DMS153 (cell line): ENCODE measurements at regions not wholly inside any gene's neighbourhood (a gene's known extent, or its start where the extent isn't known, plus 50 kb on each side); places are given as distances from the start of the nearest gene placed in this dataset.

Experiments used
- DNase-seq: peaks from one replicate; lab custom pipeline; 2025; lab: John Stamatoyannopoulos, UW

DNA sequence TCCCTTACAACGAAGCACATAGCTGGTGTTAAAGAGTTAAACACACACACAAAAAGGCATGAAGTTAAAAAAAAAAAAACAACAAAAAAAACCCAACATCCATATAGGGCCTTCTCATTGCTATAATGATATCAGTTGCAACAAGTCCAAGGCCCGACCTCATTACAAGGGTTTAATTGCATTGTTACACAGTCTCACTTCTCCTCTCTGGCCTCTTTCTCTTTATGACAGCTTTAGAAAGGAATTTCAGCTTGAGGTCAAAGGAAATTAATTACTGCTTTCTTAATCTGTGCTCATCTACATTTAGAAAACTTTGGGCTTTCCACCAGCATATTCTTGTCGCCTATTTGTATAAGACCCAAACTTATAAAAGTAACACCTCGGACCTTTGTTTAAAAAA, 342.1 kb downstream of the NR2F2 start:
- DNase-seq: no peak

DNA sequence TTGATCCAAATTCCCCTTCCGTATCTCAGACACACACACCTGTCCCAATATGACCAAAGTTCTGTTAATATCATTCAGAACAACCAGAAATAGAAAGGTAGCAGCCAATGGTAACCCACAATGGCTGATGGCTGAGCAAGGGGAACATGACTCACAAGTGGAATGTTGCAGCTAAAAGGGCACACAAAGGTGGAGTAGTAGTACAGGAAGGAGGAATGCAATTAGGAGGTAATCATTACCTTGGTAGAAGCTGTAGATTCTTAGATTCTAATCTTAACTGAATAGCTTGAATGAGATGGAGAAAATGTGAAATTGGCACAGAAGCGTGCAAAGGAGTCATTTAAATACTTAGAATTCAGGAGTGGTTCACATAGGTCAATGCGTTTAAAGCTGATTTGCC, 347.9 kb downstream of the NR2F2 start:
- no peak for DNase-seq

DNA sequence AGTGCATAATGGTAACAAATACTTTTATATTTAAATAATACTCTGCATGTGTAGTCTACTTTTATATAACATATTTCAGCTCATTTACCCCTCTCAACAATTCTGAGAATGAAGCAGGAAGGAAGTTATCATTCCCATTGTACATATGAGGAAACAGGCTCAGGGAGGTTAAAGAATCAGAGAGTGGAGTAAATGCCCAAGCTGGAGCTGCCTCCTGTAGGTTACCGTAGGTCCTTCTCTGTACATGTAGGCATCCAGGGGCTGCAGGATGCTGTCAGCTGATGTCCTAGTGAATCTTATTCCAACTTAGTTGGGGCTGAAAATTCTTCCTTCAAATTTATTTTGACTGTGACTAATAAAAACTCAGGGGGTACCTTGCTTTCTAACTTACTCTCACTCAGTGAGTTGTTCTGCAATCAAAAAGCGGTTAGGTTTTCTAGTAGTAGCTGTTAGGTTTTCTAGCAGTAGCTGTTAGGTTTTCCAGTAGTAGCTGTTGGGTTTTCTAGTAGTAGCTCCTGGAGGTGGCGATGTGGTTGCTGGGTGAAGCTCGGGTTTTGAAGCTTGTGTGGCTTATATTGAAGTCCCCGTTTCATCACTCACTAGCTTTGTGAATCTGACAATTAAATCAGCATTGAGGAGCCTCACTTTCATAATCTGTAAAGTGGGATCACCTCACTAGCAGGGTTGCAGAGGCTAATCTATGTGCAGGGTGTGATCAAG, 357.0 kb downstream of the NR2F2 start:
- no peak for DNase-seq

DNA sequence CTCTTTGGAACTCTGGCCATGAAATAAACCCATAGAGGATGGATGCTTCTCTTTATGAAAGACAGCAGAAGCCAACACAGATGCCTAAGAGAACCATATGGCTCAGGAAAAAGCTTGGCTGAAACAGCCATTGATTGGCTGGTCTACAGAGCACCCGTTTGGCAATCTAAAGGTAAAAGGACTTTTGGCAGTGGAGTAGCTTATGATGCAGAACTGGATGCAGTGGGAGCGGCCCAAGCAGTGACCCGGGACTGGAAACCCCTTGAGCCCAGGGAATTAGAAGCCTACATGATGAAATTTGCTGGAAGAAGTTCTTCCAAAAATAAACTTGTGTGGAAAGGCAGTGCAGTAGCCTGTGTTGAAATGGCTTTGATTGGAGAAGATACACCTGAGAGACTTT, 360.2 kb downstream of the NR2F2 start:
- no peak for DNase-seq

DNA sequence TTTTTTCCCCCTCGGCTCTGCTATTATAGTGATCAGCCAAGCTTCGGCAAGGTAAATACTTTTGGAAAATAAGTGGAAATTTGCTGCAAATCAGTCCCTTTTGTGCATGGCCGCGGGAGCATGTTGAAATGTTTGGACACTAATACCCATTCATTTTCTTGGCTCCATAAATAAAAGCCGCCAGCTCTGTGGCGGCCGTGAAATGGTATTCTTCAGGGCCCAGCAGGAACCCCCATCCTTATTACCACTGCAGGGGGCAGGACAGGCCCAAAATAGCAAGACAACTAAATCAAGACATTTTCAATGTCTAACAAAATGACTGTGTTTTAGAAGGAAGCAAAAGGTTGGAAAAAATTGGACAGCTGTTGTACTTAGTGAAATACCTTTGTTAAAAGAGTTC, 362.3 kb downstream of the NR2F2 start:
- no peak for DNase-seq

DNA sequence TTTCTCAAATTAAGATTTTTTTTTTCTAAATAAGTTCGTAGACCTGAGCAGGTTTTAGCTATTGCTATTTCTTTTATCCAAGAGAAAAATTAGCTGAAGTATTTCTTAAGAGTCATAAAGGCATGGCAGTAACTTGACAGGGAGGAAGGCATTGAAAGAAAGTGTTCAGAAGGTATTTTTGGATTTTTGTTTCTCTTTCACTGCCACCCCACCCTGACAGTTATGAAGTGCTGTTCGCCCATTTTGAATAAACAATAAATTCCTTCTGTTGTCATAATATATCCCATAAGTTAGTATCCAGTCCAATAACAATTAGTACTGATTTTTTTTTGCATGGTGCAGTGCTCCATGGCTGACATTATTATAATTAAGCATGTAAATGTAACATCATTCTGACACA, 363.0 kb downstream of the NR2F2 start:
- no peak for DNase-seq

DNA sequence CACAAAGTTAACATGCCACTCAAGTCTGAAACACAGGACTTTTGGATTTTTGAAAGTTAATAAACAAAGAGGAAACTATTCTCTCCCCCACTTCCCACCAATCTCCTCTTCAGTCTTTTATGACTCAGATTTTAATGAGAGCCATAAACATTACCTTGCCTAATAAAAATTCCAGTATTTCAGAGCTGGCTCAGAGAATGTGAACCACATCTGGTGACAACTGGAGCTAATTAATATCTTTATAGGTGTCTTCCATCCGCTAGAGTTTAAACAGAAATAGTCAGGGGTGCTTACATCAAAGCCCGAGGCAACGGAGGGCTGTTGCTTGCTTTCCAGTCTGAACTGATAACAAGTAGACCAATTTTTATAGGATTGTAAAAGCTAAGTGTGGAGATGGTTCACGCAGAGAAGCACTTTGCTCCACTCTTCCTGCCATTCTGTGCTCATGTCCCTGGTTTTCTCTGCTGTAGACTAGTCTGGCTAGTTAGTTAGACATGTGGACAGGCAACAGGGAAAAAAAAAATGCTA, 363.6 kb downstream of the NR2F2 start:
- no peak for DNase-seq

DNA sequence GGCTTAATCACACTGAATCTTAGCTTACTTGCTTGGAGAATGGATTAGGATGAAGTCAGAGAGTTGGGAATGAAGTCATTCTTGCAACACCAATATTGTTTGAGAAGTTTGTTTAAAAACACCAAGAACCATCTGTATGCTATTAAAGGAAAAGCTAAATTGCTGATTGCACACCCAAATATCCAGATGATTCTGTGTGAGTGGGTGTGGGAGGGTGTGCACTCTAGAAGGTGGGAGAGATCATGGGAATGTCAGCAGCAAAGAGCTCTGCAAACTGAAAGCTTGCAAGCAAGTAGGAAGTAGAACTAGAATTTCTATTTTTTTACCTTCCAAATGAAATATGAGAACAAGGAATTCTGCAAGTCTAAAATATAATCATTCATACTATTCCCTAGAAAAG, 364.9 kb downstream of the NR2F2 start:
- DNase-seq: no peak

DNA sequence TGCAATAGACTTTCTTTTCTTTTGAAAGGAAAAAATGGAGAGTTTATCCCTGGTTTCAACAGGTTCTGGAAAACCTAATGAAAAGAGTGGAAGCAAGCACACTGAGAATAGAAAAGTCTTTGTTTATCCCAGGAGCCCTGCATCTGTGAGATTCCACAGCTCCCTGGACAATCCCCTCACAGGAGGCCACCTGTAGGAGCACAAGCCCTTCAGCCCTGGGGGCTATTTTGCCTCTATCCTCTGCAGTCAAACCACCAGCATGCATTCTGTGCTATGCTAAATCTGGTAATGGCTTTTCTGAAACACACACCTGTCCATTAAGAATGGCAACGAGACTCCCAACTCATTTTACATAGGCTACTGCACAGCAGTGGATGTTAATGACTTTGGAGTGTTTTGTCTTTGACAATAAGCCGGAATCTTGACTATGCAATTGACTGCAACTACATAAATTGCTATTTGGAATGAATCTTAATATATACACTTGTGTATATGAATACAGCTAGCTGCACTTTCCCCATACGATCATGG, 369.4 kb downstream of the NR2F2 start:
- DNase-seq: no peak

DNA sequence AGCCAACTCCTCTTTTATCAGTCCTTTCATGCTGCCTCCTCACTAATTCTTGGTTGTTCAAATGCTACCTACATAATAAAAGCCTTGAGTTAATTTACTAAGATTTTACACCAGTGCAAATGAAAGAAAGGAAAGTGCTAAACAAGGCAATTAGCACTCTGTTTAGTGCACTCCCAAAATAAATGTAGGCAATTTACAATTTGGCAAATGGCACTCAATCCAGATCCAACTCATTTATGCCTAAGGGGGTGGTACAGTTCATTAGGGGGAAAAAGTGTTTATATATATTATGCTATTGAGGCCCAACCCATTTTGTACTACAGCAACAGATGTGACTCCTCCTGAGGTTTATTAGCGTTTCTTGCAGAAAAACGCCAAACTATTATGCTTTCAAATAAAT, 370.1 kb downstream of the NR2F2 start:
- DNase-seq: no peak

DNA sequence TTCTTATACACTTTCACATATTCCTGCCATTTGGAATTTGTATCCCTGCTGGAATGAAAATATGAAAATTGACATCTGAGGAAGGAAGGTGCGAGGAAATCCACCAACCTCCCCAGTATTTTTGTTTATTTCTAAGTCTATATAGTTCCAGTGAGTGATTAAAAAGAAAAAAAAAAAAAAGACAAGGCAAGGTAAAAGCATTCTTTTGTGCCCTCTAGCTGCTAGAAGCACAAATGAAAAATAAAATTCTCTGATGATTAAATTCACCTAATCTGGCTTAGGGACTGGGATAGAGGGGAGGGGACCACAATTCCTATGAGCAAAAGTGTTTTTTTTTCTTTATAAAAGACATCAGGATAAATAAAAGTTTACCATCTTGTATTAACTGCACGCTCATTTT, 370.9 kb downstream of the NR2F2 start:
- no peak for DNase-seq

DNA sequence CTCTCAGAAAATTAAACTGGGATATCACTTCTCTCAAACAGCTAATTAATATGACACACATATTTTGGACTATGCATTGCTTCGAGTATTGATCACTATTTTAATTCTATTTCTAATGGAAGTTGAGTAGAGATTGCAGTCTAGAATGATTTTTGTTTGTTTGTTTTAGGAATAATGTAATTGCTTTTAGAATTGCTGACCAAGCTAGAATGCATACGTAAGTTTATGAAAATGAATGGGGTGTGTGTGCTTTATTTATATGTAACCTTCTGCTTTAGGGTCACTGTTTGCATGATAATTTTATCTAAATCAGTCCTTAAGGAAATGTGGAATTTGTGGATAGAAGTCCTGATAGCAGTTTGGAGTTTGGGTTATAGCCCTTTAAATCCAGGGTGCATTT, 371.4 kb downstream of the NR2F2 start:
- no peak for DNase-seq

DNA sequence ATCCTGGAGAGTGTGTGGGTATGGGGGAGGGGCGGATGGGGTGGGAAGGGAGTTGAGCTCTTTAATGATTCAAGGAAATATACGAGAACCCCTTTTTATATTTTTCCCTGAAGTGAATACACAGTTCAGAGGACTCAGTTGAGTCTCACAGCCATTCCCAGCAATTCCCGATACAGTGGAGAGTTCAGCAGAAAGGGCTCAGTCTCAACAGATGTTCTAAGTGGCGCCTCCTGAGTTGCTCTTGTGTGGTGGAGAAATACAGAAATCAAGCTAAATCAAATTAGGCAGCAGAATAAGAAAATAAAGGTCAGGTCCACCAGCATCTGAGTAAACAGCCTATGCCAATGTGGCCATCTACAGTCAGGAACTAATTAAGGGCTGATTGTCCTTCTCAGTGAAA, 372.1 kb downstream of the NR2F2 start:
- no peak for DNase-seq

DNA sequence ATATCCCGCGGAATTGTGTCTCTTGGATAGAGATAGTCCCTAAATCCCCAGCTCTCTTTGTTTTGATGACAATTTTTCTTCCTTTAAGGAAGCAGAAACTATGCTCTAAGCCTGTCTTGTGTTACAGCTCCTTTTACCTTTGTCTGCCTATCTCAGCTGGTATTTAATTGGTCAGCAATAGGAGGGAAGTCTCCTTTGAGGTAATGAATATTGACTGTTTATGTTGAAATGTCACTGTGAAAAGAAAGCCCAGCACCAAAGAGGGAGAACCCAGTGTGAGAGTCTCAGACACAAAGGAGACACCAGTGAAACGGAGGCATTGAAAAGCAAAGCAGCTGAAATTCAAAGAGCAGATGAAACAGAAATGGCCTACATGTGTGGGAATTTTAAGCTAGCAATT, 372.6 kb downstream of the NR2F2 start:
- DNase-seq: no peak

DNA sequence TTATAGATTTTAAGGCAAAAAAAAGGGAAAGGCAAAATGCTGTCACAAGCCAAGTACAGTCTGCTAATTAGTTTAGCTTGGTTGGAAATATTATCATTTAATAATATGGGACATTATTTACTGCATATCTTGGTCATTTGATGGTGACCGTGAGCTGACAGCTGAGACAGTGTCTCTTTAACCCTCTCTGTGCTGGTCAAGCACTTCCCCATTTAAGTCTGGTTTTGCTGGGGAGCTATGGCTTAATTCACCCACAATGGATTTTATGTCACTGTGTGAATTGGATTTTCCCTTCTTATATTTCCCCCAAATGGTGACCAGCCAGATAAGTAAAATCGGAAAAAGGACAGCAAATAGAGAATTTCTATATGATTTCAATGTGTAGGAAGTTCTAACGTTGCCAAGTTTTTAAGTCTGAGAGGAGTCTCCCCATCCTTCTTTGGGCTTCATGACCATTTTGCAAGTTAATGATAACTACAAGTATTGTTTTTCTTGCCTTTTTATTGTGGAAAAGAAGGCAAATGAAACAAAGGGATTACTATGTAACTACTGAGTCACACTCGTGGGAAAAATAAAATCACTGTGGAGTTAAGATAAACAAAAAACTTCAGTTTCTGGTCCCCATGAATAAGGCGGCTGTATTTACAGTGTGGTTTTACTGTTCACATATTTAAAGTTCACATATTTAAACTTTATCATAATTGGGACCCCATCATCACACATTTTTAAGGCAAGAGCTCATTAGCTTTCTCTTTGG, 373.5 kb downstream of the NR2F2 start:
- no peak for DNase-seq

DNA sequence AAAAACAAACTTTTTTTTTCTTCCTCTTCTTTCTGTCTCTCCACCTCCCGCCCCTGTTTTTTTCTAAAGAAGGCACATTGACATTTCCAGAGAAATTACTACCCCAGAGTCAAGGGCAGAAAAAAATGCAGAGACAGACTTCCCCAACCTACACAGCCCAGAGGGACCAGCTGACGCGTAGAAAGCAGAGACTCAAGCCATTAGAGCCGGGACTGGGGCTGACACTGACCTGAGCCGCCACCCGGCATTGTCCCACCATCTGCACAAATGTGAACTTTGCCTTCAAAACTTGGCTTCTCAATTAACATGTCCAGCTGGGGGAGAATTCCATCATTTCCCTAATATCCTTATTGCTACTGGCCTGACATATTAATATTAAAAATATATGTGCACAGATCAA, 385.6 kb downstream of the NR2F2 start:
- no peak for DNase-seq

DNA sequence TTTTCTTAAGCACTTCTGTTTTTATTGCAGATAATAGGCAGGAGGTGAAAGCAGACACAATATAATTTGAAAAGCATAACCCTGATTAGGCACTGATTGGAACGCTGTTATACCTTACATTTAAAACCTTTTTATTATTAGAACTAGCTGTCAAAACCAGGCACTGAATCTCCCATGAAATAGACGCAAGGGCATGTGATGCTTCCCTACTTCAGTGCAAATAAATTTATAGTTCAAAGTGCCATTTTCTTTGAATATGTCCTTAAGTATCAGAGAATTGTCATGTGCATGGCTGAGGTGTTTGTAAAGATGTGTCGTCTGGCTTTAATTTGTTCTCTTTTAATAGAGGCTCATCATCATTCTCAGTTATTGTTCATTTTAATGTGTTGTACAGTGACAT, 386.0 kb downstream of the NR2F2 start:
- DNase-seq: no peak

DNA sequence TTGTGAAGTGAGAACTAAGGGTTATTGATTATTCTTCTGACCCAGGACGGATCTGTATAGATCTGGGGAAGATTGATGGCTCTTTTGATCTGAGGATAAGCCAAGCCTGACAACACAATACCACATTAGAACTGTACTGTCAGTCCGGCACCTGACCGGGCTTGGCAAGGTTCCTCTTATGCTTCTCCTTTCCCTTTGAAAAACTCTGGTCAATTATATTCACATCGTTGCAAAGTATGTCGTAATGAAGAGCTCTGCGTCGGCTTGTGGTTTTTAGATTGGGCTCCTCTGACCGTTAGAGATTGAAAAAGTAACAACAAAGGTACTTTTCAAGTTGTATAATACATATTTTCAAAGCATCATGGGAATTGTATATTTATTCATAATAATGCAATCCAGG, 389.8 kb downstream of the NR2F2 start:
- DNase-seq: no peak

DNA sequence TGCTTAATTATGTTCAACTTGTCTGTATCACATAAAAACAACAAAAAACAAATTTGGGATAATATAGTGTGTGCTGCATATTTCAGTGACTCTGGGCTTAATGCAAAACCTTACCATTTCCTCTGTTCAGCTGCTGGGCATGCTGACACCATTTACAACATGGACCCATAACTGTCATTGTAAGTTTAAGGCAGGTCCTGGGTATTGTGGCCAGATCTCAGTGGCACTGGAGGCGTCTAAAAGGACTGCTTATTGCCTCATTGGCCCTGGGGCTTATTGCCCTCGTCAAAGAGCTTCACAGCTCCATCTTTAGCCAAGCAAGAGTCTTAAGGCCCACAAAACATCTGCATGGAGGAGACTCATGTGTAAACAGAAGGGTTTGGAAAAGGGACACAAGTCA, 390.2 kb downstream of the NR2F2 start:
- DNase-seq: no peak

DNA sequence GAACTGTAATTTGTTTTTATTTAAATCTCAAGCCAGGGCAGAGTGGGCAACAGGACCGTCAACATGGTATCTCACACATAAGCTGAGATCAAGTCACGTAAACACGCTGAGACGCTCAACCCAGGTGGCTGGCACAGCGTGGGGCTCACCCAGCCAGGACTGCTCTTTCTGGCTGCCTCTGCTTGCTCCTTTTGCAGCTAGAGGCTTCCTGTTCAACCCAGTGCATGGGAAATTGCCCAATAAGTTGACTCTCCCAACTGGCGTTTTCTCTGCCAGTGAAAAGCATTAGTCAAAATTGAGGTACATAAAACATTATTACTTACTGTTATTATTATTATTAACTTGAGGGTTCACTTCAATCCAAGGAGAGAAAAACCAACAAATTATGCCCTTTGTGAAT, 398.1 kb downstream of the NR2F2 start:
- DNase-seq: no peak

DNA sequence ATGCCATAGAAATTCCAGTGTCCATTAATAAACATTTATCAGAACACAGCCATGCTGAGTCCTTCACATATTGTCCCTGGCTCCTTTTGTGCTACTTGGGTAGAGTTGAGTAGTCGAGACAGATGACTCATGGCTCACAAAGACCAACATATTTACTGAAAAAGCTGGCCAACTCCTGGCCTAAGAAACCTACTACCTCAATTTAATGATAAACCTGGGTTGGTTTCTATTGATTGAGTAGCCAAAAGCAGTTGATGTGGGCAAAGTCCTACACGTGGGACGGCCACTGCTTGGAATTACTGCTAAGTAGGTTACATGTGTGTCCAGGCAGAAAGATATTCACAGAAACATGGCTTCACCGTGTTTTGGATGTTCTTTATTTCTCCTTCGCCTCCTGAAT, 402.2 kb downstream of the NR2F2 start:
- DNase-seq: no peak

DNA sequence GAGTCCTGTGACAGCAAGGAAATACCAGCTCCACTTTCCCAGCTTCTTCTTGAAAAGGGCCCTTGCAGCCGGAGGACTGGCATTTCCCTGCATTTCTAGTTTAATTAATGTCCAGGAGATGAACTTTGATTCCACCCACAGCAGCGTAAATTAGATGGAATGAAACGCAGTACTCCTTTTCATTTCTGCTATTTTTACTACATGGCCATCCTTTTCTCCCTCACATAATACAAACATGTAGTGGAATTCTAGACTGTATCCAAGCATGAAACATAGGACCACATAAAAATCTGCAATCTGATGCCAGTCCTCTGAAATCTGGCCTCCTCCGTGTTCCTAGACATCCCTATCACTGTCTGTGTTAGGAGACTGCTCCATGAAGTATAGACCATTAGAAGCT, 403.2 kb downstream of the NR2F2 start:
- no peak for DNase-seq

DNA sequence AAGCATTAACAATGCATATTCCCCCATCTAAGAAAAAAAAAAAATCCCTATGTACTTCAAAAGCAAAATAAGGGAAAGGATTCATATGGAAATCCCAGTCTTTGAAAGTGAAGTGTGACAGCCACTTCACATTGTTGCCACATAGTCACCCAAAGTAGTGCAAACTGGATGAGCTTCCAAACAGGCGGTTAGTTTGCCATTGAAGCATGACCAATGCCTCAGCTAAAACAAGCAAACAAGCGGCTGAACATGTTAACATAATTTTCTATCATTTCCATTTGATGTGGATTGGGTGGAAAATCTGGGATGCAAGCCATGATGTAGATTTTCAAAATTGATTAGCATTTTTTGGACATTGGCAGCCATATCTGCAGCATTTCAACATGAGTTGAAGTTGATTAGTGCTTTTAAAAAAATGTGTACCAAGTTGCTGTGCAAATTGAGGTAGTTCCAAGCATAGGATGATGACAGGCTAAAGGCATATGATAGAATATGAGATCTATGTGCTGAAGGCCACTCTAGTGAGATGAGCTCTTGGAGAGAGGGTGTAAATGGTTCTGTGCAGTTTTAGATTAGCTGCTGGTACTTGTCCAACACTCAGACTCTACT, 405.2 kb downstream of the NR2F2 start:
- no peak for DNase-seq
